SW 1271 (cell line): ENCODE measurements at regions not wholly inside any gene's neighbourhood (a gene's known extent, or its start where the extent isn't known, plus 50 kb on each side); places are given as distances from the start of the nearest gene placed in this dataset.

ENCODE experiments used
- DNase-seq, 2 experiments: peaks; one replicate each; lab custom pipeline; 2025; lab: John Stamatoyannopoulos, UW

DNA sequence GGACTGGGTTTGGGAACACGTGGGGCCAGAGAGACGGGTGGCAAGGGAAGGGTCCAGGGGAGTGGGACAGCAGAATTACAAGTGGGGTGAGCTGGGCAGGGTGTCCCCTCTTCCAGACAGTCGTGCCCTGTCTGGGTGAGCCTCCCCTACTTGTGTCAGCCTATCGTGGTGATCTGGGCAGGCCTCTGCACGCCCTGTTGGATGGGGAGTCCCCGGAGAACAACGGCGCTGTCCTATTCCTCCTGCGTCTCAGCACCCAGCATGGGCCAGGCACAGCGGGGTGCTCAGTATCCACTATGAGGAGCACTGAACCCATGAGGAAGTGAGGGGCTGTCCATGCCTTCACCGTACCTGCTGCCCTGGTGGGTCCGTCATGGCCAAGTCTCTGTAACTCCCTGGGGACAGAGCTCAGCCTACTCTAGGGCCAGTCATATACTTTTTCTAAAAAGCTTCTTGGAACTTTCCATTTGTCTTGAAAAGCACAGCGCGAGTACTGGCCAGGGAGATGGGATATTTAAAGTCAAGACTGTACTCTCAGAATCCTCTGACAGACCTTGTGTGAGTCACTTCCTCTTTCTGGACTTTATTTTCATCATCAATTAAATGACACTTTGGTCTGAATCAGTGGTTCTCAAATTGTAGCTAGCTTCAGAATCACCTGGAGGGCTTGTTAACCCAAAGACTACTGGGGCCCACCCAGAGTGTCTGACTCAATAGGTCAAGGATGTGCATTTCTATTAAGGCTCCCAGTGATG is 81.7 kb upstream of the NECTIN1 start:
- DNase-seq, result no peak

DNA sequence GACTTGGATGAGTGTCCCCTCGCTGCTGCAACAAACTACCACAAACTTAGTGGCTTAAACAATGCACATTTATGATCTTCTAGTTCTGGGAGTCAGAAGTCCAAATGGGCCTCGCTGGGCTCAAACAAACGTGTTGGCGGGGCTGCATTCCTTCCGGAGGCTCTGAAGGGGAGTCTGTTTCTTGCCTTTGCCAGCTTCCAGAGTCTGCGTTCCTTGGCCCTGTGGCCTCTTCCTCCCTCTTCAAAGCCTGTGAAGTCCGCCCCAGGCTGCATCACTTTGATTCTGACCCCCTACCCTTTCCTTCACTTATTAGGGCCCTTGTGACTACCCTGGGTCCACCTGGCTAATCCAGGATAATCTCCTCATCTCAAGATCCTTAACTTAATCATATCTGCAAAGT is 80.3 kb upstream of the NECTIN1 start:
- DNase-seq, result no peak

DNA sequence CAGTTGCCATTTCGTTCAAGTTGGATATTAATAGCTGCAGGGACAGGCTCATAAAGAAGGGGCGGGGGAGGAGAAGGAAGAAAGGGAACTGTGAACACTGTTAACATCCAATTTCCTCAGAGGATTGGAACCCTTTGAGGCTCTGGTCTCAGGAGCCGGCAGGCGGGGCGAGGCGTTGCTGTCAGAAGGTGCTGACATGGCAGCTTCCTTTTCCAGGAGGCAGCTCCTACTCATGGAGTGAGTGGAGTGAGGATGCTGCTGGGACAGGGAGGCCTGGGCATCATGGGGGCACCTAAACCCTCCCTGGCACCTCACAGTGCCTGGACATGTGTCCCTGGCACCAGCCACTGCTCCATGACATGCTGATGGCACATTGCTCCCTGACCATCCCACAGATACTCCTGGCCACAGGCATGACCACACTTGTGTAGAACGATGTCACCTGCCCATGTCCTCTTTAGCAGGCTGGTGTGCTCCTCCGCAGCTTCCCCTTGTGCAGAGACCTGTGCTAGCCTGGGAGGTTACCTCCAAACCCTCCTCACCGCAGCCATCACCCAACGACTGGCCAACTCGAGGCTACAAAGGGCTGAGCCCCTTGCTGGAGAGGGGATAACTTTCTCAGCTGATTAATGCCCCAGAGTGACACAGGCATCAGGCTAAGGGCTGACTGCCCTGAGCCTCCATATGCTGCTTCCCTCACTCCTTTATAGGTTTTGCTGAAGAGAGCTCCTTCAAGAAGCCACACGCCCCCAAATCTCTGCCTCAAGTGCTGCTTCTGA is 79.6 kb upstream of the NECTIN1 start:
- DNase-seq, result no peak

DNA sequence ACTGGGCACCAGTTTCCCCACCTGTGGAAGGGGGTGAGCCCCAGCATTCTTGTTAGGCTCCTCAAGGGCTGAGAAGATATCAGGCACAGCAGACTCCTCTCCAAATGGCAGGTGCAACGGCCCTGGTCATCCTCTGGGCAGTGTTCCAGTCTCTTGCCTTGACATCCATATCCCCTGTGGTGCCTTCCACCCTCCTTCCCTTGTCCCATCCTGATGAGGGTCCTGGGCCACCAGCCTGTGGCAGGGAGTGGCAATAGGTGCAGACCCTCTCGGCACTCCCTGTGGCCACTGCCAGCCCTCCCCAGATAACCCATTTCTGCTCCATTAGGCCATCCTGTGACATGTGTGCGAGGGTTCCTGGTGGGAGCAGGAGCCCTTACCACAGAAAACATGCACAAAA is 78.8 kb upstream of the NECTIN1 start:
- DNase-seq, result no peak

DNA sequence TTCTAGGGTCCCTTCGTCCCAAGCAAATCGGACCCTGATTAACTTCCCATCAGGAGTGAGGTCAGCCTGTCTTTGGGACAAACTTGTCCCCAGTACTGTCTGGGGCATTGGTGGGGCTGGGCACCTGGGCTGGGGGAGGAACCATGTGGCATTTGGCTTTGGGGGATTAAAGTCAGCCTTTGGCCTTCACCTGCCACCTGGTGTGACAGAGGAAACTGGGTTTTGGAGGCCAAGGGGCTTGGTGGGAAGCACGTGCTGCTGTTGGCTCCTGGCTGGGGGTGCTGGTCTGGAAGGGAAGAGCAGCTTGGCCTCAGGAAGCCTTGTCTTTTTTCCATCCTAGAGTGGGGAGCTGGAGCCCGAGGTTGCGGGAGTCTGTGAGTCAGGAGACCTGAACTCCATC is 78.4 kb upstream of the NECTIN1 start:
- no peak for DNase-seq

DNA sequence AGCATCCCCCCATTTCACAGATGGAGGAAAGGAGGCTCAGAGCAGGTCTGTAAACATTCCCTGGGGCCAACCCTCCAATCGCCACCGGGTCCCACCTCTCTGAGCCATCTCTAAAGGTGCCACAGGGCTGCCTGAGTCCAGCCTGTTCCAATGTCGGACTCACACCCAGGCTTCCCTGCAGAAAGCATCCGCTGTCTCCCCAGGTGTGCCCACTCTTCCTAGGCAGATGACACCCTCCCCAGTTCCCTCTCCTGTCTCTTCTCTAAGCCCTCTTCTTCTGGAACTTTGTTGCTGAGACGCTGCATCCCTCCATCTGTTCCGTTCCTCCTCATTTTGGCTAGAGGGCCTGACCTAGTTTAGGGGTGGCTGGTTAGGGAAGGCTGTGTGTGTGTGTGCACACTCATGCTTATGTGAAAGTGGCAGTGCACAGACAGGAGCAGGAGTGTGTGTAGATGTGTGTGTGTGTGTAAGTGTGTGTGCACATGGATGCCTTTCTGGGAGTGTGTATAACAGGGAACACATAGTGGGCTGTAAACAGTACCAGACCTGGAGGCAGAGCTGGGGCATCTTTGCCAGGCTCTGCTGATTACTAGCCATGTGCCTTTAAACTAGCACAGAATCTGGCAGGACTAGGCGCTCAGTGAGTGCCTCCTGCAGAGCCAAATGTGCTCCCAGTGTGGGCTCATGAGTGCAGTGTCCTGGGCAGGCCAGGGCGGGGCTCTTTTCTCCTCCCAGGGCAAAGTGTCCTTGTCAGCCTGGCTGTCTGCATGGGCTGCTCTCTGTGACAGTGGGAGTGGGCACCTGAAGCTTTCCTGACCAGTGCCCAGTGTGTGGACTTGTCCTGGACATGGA is 77.3 kb upstream of the NECTIN1 start:
- DNase-seq, result no peak

DNA sequence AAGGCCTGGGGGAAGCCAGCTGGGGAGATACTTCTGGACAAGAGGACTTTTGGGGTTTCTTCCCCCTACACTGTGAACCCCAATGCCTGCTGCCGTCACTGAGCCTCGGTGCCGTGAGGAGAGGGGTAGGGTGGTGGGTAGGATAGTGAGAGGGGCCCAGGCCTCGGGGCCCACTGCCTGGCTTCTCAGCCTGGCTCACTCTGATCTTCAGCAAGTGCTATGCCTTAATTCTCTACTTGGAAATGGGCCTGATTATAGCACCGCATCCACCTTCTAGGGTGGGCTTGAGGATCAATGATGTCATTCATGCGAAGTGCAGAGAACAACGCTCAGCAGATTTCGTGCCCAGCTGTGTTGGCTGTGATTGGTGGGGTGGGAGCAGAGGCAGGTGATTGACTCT is 76.7 kb upstream of the NECTIN1 start:
- DNase-seq, result no peak

DNA sequence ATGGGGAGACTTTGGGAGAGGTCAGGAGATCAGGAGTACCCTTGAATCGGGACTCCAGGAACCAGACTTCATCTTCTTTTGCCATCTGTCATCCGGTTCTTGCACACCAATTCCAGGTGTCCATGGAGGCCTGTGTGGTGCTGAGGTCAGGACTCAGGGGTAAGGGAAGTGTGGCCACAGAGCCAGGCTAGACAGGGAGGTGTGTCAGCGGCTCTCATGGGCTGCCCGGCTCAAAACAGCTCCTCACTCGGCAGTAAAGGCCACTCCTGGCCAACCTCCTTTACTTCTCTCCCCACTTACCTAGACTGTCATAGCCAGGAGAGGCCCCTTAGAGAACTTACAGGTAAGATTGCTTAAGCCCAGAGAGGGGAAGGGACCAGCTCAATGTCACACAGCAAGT is 75.7 kb upstream of the NECTIN1 start:
- DNase-seq, result no peak

DNA sequence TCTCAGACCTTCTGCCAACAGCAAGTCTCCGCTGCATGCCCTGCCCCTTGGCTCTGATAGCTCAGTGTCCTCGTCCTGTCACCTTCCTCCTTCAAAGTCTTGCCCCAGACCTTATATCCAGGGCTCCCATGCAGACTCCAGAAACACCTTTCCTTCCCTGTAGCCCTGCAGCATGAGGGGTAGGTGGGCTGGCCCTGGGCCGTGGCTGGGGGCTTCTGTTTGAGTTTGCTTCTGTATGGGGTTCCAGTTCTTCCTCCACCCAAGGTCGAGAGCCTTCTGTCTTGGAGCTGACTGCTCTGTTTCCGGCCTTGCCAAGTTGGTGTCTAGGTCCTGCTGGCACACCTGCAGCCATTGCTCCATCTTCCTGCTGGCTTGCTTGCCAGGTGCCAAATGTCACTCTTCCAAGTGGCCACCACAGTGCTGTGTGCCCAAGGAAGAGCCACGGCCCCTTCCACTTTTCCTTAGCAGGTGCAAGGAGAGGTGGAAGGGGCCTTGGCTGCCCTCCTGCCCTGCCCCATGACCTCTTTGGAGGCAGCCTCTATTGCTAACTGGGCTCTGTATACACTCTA is 74.8 kb upstream of the NECTIN1 start:
- no peak for DNase-seq

DNA sequence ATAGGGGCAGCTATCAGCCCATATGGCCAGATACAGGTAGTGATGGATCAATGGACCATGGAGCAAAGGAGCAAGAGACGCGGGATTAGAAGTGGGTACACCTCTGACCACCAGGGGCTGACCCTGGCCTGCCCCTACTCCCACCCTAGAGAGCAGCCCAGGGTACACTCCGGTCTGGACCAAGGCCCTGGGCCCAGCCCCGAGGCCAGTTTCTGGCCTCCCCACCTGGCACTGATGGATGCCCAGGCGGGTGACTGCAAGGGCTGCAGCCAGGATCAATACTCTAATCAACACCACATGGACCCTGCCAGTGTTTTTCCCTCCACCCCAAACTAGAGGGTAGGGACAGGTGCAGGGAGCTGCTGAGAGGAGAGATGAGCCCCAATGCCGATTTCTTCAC is 74.1 kb upstream of the NECTIN1 start:
- DNase-seq, result no peak

DNA sequence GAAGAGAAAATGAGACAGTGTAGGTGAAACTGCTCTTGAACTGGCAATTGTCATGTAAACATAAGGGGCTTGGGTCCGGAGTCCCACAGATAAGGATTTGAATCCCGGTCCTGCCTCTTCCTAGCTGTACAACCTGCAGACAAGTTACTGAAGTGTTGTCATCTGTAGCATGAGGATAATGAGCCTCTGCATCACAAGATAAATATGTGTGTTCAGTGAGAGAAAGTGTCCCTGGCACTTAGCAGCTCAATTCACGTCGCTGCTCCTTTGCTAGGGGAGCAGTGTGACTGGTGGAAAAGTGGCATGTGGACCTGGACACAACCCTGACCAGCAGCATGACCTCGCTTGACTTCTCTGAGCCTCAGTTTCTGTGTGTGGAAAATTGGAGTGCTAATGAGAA is 73.7 kb upstream of the NECTIN1 start:
- no peak for DNase-seq

DNA sequence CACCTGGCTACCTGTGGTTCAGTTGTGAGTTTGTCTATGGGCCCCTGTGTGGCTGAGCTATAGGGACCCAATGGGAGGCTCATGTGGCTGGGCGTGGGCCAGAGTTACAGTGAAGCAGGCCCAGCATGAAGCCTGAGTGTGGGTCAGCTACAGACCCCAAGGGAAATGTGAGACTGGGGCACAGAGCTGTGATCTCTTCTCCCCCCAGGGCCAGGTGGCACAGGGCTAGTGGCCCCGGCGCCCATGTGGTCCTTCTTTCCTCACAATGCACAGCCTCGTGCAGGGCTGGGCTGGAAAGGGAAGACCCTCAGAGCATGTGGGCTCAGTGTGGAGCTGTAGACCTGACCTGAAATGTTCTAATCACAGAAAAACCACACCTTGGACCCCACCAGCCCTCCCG is 71.6 kb upstream of the NECTIN1 start:
- DNase-seq, result no peak

DNA sequence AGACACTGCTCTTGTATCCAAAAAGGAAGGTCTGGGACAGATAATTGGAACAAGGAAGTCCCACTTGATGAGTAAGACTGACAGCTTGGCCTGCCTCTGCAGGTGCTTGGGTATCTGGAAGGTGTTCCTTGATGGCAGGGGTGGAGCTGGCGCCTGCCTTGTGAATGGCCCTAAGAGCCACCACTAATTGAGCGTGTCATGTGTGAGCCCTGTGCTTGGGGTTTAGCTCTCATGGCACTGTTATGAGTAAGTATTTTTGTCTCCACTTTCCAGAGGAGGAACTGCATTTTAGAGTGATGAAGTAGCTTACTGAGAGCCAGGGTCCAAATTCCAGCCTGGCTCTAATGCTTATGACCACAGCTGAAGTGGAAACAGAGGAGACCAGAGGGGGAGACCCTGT is 71.2 kb upstream of the NECTIN1 start:
- DNase-seq, result no peak

DNA sequence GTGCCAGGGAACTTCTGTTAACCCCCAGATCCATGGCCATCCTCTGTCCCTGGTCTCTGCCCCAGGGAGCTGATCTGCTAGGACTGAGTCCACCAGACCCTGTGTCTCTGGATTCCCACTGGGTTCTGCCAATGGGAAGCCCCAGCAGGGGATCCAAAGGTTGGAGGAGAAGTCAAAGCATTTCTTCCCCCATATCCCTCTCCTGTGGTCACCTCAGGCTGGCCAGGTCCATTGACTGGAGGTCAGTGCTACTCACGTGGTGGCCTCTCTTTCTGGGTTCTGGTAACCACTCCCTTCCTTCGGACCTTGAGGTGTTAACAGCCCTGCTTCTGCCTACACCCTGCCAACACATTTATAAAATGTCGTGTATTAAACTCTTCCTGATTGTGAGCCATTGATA is 69.7 kb upstream of the NECTIN1 start:
- no peak for DNase-seq

DNA sequence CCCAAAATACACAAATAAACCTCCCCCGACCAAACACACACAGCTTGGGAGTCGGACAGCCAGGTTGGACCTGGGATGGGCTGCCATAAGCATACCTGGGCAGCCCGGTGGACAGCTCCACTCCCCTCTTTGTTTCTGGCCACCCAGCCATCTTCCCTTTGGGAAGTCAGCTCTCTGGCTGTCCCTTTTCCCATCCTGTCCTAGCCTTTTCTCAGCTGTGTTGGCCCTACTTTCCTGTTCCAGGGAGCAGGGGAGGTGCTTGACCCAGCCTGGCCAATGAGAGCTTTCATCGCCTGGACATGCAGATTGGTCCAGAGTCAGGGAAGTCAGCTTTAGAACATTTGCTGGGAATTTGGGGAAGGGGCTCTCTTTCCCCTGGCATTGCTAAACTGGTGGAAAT is 68.7 kb upstream of the NECTIN1 start:
- DNase-seq, result no peak

DNA sequence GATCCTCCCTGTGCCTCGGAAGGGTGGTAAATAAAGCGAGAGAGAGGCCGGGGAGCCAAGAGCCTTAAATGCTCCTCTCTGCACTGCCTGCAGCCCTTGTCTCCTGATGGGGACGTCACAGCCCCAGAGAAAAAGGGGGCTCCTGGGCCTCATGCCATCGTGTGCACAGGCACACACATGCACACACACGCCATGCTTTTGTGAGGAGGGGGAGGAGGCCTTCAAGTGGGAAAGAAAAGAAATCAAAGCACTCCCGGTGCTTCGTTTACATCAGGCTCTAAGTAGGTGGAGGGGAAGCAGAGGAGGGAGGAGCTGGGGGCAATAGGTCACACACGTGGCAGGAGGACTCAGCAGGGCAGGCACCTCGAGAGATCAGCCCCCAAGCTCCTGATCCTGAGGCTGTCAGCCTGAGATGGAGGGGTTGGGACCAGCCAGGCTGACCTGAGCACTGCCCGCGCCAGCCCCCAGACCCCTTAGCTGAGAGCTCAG is 68.2 kb upstream of the NECTIN1 start:
- DNase-seq, result no peak

DNA sequence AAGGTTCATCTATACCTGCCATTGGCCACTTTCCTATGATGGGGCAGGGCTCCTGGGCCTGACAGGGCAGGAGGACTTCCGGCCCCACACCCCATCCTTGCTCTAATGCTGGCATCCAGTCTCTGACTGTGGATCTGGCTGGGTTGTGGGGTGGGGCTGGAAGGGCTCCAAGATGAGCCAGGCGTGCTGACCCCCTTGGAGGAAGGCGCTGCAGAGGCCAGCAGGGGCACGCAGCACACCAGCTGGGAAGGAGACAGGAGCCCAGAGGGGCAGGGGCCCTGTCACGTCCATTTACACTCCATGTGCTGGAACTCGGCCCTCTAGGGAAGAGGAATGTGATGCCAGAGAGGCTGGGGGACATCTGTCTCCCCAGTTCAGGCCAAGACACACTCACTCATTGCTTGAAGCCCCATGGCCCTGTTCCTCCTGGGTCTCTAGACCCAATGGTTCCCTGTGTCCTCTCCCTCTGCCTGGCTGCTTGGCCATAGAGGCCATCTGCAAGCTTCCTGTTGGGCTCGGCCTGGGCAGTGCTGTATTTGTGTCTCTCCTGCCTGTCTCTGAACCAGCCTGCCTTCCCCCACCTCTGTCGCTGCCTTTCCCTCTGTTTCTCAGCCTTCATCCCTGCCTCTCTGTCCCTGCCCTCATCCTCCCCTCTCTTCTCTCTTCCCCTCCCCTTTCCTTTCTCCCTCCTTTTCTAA is 67.5 kb upstream of the NECTIN1 start:
- no peak for DNase-seq

DNA sequence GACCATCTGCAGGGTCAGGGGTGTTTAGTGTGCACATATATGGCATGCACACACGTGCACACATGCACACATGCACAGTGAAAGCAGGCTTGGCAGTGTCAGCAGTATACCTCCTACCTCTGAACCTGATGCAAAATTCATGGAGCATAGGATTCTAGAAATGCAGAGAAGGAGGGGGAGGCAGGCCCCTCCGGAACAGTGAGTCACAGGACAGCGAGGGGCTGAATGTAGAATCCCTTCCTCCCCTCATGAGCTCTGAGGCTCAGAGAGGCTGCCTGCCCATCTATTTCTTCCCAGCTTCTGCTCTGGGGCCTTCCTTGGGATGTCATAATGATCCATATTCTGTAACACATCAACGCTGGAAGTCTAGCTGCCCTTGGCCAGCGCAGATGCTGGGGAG is 66.7 kb upstream of the NECTIN1 start:
- DNase-seq, result no peak

DNA sequence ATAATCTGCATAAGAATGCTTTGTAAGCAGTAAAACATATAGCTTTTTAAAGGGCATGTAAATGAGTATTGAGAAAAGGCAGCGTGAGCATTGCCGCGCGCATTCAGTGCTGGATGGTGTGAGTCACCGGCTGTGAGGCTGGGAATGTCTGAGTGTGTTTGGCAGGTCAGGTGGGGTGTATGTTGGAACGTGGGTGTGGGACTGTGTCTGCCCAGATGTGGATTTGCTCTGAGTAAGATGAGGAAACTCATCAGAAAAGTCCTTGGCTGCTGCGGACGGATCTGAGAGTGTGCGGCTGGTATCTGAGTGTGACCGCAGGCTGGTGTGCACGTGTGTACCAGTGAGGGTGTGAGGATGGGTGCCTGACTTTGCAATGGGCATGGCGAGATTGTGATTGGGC is 66.2 kb upstream of the NECTIN1 start:
- DNase-seq, result no peak

DNA sequence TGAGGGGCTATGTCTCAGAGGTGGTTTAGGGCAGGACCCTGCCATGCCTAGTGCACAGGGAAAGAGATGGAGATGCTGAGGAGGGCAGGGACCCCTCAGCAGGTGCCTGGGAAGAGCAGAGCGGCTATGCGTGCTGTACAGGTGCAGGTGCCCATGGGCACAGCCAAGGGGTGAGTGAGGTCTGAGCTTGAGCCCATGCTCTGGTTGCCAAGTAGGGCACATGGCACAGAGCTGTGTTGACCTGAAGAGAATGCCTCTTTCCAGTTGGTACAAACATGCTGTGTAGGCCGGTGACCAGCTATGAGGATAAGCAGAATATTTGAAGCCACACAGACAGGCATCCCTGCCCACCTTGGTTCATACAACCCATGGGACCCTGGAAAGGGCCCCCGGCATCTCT is 65.8 kb upstream of the NECTIN1 start:
- DNase-seq, result no peak

DNA sequence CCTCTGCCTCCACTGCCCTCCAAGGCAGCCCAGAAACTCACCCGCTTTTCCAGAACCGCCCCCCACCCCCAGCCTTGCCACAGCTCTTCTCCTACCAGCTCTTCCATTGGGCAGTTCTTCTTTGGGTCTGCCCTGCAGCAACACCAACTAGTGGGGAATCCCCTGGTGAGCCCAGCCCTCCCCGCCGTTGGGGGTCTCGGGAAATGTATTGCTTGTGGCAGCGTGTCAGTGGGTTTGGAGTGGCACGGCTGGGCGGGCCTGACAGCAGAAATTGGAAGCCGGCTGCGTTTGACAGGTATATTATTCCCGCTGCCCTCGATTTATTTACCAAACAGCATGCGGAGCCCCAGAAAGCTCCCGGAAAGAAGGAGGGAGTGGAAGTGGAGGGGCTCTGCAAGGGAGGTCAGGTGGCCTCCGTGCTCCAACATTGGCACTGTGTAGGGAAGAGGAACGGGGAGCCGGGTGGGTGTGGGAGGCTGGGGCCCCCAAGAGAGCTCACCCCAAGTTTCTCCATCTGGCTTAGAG is 65.2 kb upstream of the NECTIN1 start:
- no peak for DNase-seq
